DND-41 (cell line): ENCODE measurements at regions not wholly inside any gene's neighbourhood (a gene's known extent, or its start where the extent isn't known, plus 50 kb on each side); places are given as distances from the start of the nearest gene placed in this dataset.

Experiments
- ATAC-seq: fragments of 200-7000 bp; cut with Tn5 transposase; 3 replicates; pipeline ENCODE4 v1.9.1; 2021; ENCODE audit warnings: low read depth; ENCODE audit not compliant: insufficient read depth
- DNase-seq: peaks from one replicate; pipeline ENCODE4 v3.0.0-alpha.2; 2020
- H2AFZ ChIP-seq: 2 replicates; pipeline ENCODE4 v1.6.0; 2012; ENCODE audit warnings: low read depth, low read length
- H3K27ac ChIP-seq: 2 replicates; pipeline ENCODE4 v1.5.1; 2012; ENCODE audit warnings: low read length, inconsistent platforms
- H3K27me3 ChIP-seq: fragments of 200-600 bp; sonication (generic); 2 replicates; pipeline ENCODE4 v1.6.0; 2012; ENCODE audit warnings: low read length, mild to moderate bottlenecking, inconsistent platforms; ENCODE audit not compliant: insufficient read depth, poor library complexity
- H3K36me3 ChIP-seq: 2 replicates; pipeline ENCODE4 v1.5.1; 2012; ENCODE audit warnings: low read length, inconsistent platforms; ENCODE audit not compliant: insufficient read depth
- H3K4me1 ChIP-seq: 2 replicates; pipeline ENCODE4 v1.5.1; 2012; ENCODE audit warnings: mild to moderate bottlenecking, low read length; ENCODE audit not compliant: insufficient read depth
- H3K4me2 ChIP-seq: 2 replicates; pipeline ENCODE4 v1.6.0; 2012; ENCODE audit warnings: mild to moderate bottlenecking, moderate library complexity, low read length, inconsistent platforms; ENCODE audit not compliant: insufficient read depth
- H3K4me3 ChIP-seq, 2 experiments: fragments of 200-600 bp in 1 of 2; shearing (Covaris generic) in 1 of 2; 2 replicates each; pipeline ENCODE4 v1.5.1; 2012 to 2016; ENCODE audit warnings: inconsistent platforms in 2 of 2, low read length in 2 of 2, mild to moderate bottlenecking in 2 of 2, low read depth in 1 of 2, moderate library complexity in 1 of 2
- H3K79me2 ChIP-seq: 2 replicates; pipeline ENCODE4 v1.6.0; 2012; ENCODE audit warnings: low read length, inconsistent platforms; ENCODE audit not compliant: insufficient read depth
- H3K9ac ChIP-seq: 2 replicates; pipeline ENCODE4 v1.6.0; 2012; ENCODE audit warnings: low read depth, mild to moderate bottlenecking, inconsistent platforms, low read length, moderate library complexity
- H3K9me3 ChIP-seq: 2 replicates; pipeline ENCODE4 v1.5.1; 2012; ENCODE audit warnings: low read length, moderate library complexity, mild to moderate bottlenecking, inconsistent platforms; ENCODE audit not compliant: insufficient read depth, severe bottlenecking
- H4K20me1 ChIP-seq: 2 replicates; pipeline ENCODE4 v1.6.0; 2012; ENCODE audit warnings: low read length; ENCODE audit not compliant: insufficient read depth
- CTCF ChIP-seq: IDR thresholded peaks from 2 replicates; pipeline ENCODE4 v1.5.1; 2012; ENCODE audit warnings: borderline replicate concordance, low read length, moderate library complexity, mild to moderate bottlenecking; ENCODE audit not compliant: poor library complexity, severe bottlenecking; ENCODE audit errors: extremely low read depth
- EZH2 ChIP-seq: IDR thresholded peaks from 3 replicates; pipeline ENCODE4 v1.6.1; 2012; ENCODE audit warnings: borderline replicate concordance, low read depth, mild to moderate bottlenecking, moderate library complexity, low read length, inconsistent platforms; ENCODE audit not compliant: severe bottlenecking

GRCh38 chr7:56495165-56495564 is 378.9 kb upstream of the NUPR2 start:
- H3K9ac ChIP-seq, result no peak overlapping the region
- TF ChIP-seq EZH2 (no peak), CTCF (no peak)
- no peaks in the 10 kb centered on the region for H4K20me1 ChIP-seq
- H3K4me1 ChIP-seq, result no peaks in the 10 kb centered on the region
- DNase-seq (no peak), ATAC-seq (no peak)
- peaks cover 37% of the 10 kb centered on the region for H3K9me3 ChIP-seq
- H3K36me3 ChIP-seq, result no peaks in the 10 kb centered on the region
- H2AFZ ChIP-seq, result no peak overlapping the region
- no peaks in the 10 kb centered on the region for H3K27me3 ChIP-seq
- no peak overlapping the region for H3K4me2 ChIP-seq
- H3K4me3 ChIP-seq, result no peak overlapping the region
- no peaks in the 10 kb centered on the region for H3K79me2 ChIP-seq
- H3K27ac ChIP-seq, result no peak overlapping the region

DNA sequence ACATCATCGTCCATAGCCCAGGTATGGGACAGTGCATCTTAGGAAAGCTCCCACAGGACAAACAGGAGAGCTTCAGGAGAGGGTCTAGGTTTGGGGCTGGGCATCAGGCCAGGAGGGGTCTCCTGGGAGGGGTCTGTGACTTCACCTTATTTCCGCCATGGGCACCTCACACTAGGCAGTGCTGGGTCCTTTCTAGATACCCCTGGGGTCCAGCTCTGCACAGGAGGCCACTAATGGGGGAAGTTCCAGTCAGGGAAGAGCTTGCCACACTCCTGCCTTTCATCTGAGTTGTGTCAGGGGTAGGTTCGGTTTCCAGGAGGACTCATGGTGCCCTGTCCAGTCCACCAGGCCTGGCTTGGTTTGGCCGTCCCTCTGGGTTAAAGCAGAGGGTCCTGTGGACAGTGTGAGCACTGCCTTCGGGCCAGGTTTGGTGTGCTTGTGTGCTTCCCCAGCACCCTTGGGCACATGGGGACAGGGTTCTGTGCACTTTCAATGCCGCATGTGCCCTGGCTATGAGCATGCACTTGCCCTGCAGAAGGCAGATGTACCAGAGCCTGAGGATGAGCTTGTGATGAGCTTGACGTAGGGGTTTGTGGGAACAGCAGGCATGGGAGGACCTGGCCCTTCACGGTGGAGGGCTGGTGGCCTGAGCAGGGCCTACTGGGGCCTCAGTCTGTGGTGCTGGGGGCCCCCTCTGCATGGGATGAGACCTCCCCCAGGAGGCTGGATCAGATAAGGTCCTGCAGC is 377.7 kb upstream of the NUPR2 start:
- Histone ChIP-seq H2AFZ (no peak overlapping the region), H3K4me2 (no peak overlapping the region), H3K4me1 (no peaks in the 10 kb centered on the region), H3K9ac (no peak overlapping the region), H3K27me3 (no peaks in the 10 kb centered on the region), H4K20me1 (no peaks in the 10 kb centered on the region), H3K4me3 (no peak overlapping the region), H3K27ac (no peak overlapping the region), H3K9me3 (peaks cover 38% of the 10 kb centered on the region), H3K79me2 (no peaks in the 10 kb centered on the region), H3K36me3 (no peaks in the 10 kb centered on the region)
- ATAC-seq (no peak), DNase-seq (no peak)
- TF ChIP-seq EZH2, result no peak
- no peak for TF ChIP-seq CTCF

DNA sequence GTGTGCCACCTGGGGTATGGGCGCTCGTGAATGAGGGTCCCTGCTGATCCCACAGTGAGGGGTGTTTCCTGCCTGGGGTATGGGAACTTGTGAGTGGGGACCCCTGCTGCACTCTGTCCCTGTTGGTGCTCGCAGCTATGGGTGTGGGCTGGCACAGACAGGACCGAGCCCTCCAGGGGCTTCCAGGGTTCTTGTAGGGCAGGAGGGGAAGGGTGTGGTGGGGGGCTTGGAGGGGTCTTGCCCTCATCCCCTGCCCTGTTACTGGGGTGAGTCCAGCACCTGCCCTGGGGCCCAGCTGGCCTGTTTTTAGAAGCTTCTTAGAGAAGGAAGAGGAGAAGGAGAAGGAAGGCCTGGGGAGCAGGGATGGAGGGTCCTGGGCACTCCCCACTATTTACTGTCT is 377.0 kb upstream of the NUPR2 start:
- H3K4me3 ChIP-seq, result no peak overlapping the region
- H3K27ac ChIP-seq, result no peak overlapping the region
- no peak overlapping the region for H3K4me2 ChIP-seq
- H3K9me3 ChIP-seq, result peaks cover 40% of the 10 kb centered on the region
- ATAC-seq (no peak), DNase-seq (no peak)
- H3K27me3 ChIP-seq, result no peaks in the 10 kb centered on the region
- TF ChIP-seq CTCF, result no peak
- no peak for TF ChIP-seq EZH2
- no peak overlapping the region for H2AFZ ChIP-seq
- H3K9ac ChIP-seq, result no peak overlapping the region
- no peaks in the 10 kb centered on the region for H3K79me2 ChIP-seq
- H4K20me1 ChIP-seq, result no peaks in the 10 kb centered on the region
- H3K4me1 ChIP-seq, result no peaks in the 10 kb centered on the region
- no peaks in the 10 kb centered on the region for H3K36me3 ChIP-seq
